CD4-positive, alpha-beta T cell treated with Interleukin-17A for 4 hours (primary cell): ENCODE measurements at regions not wholly inside any gene's neighbourhood (a gene's known extent, or its start where the extent isn't known, plus 50 kb on each side); places are given as distances from the start of the nearest gene placed in this dataset.

ENCODE experiments used
- DNase-seq: peaks from one replicate; pipeline ENCODE4 v3.0.0-alpha.2; 2020; ENCODE audit warnings: mixed read lengths

- no peak for DNase-seq
These were observed 51.4 kb upstream of the NPVF start for GRCh38 chr7:25279705-25280104.

- no peak for DNase-seq
These were observed 51.9 kb upstream of the NPVF start for GRCh38 chr7:25280181-25280580.

GRCh38 chr7:25282194-25282593 is 53.9 kb upstream of the NPVF start:
- no peak for DNase-seq

- DNase-seq, result no peak
These were observed 58.5 kb upstream of the NPVF start for GRCh38 chr7:25286756-25287155.

- DNase-seq, result no peak
These were observed 59.0 kb upstream of the NPVF start for GRCh38 chr7:25287291-25287690.

GRCh38 chr7:25288556-25289307 is 60.4 kb upstream of the NPVF start:
- DNase-seq, result no peak

GRCh38 chr7:25289518-25289917 is 61.2 kb upstream of the NPVF start:
- DNase-seq, result no peak

- DNase-seq, result no peak
These were observed 66.3 kb upstream of the NPVF start for GRCh38 chr7:25294624-25295023.

GRCh38 chr7:25295387-25295786 is 67.1 kb upstream of the NPVF start:
- DNase-seq, result no peak

- no peak for DNase-seq
These were observed 67.8 kb upstream of the NPVF start for GRCh38 chr7:25296086-25296485.

- DNase-seq, result no peak
These were observed 69.0 kb upstream of the NPVF start for GRCh38 chr7:25297278-25297677.

GRCh38 chr7:25303281-25304181 is 75.2 kb upstream of the NPVF start:
- no peak for DNase-seq

- no peak for DNase-seq
These were observed 76.4 kb upstream of the NPVF start for GRCh38 chr7:25304691-25305090.

- DNase-seq, result no peak
These were observed 77.5 kb upstream of the NPVF start for GRCh38 chr7:25305831-25306230.

GRCh38 chr7:25307624-25308023 is 79.3 kb upstream of the NPVF start:
- no peak for DNase-seq

- DNase-seq, result no peak
These were observed 80.0 kb upstream of the NPVF start for GRCh38 chr7:25308246-25308645.

GRCh38 chr7:25308906-25309705 is 80.8 kb upstream of the NPVF start:
- no peak for DNase-seq

GRCh38 chr7:25310896-25311295 is 82.6 kb upstream of the NPVF start:
- DNase-seq, result no peak

GRCh38 chr7:25311346-25311745 is 83.1 kb upstream of the NPVF start:
- DNase-seq, result no peak

GRCh38 chr7:25312968-25313367 is 84.7 kb upstream of the NPVF start:
- no peak for DNase-seq

- no peak for DNase-seq
These were observed 85.2 kb upstream of the NPVF start for GRCh38 chr7:25313526-25313925.

- no peak for DNase-seq
These were observed 85.9 kb upstream of the NPVF start for GRCh38 chr7:25314094-25314730.

- no peak for DNase-seq
These were observed 86.5 kb upstream of the NPVF start for GRCh38 chr7:25314731-25315267.
